D341Med (cell line): ENCODE measurements at regions not wholly inside any gene's neighbourhood (a gene's known extent, or its start where the extent isn't known, plus 50 kb on each side); places are given as distances from the start of the nearest gene placed in this dataset.
A peak's percentile ranks its signal among the peaks of the same experiment; 100 is the strongest.
"Not testable (repeated sequence)": the region's sequence is repeated elsewhere in the genome, so short reads cannot be mapped to it uniquely, and the experiment has no call there.

ENCODE experiments used
- DNase-seq: peaks from one replicate; pipeline ENCODE4 v3.0.0; 2012; ENCODE audit warnings: low spot score

GRCh38 chr17:70375406-70375805, 206.1 kb downstream of the KCNJ2 start:
- DNase-seq: no peak

DNA sequence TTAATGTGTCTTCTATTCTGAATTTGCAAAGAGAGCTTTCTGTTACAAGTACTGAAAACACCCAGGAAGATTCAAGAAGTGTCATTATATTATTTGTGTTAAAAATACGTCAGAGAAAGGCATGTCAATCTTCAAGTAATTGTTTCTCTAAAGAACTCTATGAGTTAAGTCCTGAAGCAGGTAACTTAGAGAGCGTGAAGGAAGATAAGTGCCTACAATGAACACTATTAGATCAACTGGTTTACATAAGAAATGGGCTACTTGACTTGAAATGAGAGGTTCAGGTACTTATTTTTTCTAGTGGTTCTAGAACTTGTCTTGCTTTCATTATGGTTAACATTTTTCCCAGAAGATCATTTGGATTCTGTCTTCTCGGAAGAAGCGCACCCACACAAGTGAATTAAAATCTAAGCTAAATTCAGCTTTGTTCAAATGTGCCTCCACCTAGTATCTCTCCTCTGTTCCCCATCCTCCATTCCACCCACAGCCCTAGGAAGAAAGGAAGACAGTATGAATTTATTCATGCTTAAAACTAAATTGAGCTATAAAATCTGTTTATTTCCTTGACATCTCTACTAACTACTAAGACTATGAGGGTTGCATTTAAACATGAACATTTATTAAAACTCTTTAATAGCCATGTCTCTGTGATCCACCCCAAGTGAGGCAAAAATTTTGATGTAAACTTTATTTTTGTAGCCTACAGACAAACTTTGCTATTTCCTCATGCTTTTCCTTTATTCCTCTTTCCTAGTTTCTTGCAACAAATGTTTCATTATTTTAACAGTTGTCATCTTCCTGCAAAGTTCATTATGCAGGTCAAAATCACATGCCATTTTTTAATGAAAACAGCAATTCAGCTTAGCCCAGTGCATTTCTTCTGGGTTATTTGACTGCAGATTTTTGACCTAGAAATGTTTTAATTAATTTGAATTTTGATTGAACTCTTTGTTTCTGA, 206.8 kb downstream of the KCNJ2 start:
- no peak for DNase-seq

DNA sequence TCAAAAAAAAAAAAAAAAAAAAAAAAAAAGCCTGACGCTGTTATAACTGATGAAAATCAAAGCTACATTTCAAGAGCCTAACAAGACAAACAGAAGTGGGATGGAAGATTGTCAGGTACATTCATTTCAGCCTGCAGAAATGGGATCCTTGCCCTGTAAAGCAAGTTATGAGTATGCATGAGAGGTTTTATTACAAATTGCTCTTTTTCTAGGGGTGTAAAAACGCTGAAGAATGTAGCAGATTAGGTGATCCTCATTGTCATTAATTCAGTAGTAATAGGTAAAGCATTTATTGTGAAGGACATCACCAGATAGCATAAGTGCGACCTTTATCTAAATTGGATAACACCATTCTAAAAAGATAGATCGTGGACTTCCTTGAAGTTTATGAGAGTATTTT, 208.3 kb downstream of the KCNJ2 start:
- no peak for DNase-seq

DNA sequence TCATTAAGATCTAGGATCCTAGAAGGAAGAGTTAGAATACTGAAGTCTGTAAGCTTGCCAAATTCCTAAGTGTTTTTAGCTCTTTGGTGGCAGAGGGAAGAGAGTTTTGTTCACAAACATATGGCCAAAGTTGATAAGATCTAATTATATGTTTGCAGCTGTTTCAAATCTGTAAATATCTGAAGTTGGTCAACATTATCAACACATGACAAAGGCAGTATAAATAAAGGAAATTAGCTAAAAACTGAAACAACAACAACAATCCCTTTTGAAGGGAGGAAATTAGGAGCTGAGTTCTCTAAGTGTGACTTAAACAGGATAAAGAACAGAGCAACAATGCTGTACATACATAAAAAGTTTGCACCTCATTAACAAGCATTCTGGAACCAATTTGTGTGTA, 208.7 kb downstream of the KCNJ2 start:
- DNase-seq: no peak

GRCh38 chr17:70379945-70380344, 210.6 kb downstream of the KCNJ2 start:
- DNase-seq: no peak

DNA sequence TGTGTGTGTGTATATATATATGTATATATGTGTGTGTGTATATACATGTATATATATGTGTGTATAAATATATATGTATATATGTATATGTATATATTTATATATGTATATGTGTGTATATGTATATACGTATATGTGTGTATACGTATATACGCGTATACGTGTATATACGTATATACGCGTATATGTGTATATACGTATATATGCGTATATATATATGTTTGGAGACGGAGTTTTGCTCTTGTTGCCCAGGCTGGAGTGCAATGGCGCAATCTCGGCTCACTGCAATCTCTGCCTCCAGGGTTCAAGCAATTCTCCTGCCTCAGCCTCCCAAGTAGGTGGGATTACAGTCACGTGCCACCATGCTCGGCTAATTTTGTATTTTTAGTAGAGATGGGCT, 212.6 kb downstream of the KCNJ2 start:
- DNase-seq: not testable (repeated sequence)

- no peak for DNase-seq
Observed at GRCh38 chr17:70388326-70388725, 219.0 kb downstream of the KCNJ2 start.

DNA sequence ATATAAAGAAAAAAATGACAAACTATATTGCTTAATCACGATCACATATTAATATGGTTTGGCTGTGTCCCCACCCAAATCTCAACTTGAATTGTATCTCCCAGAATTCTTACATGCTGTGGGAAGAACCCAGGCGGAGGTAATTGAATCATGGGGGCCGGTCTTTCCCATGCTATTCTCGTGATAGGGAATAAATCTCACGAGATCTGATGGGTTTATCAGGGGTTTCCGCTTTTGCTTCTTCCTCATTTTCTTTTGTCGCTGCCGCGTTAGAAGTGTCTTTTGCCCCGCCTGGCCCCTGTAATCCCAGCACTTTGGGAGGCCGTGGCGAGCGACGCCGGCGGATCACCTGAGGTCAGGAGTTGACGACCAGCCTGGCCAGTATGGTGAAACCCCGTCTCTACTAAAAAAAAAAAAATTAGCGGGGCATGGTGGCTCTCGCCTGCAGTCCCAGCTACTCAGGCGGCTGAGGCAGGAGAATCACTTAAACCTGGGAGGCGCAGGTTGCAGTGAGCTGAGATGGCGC, 220.0 kb downstream of the KCNJ2 start:
- DNase-seq: not testable (repeated sequence)

DNA sequence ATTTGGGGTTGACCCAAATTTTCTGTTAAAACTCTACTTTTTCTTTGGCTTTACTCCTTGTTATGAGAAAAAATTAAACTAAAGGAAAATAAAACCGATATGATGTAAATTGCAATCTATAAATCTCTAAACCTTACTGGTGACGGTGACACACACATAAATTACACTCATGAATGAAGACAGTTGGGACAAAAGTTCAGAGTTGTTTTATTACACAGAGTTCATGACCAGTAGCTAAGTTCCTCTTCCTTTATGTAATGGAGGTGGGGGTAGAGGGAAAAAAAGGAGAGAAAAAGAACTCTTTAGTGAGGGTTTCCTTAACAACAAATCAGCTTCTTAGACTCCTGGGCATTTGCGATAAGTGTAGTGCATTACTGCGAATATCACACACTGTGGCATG, 220.7 kb downstream of the KCNJ2 start:
- no peak for DNase-seq

- DNase-seq: peak; percentile 53
Observed at GRCh38 chr17:70394473-70395232, 225.3 kb downstream of the KCNJ2 start.

DNA sequence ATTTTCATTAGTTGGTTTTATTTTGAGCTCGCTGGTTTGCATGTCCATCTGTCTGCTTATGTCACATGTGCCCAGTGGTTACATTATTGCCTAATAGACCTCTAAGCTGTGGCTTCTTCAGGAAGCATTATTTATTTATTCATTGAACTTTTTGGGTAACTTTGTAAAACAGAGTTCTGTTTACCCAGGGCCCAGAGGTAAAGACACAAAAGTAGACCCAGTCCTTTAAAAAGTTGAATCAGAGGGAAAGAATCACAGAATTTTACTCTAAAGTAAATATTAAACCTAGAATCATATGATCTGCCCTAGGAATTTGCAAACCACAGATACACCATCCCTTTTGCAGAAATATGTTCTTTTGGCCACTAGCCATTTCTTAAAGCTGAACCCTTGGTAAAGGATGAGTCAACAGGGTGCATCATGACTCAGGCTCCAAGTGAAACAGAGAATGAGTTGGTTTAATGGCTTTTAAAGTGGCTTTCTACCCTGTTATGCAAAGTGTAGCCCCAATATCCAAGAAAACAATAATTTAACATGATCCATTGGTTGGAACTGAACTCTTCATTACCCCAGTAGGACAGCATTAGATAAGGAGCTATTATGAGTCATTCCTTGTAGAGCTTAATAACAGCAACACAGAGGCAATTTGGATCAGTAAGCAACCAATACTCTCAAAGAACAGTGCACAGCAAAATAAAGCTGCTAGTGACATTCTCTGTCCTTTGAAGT, 236.3 kb downstream of the KCNJ2 start:
- no peak for DNase-seq

- no peak for DNase-seq
Observed at GRCh38 chr17:70407506-70407905, 238.2 kb downstream of the KCNJ2 start.

- DNase-seq: no peak
Observed at GRCh38 chr17:70408768-70409167, 239.4 kb downstream of the KCNJ2 start.

DNA sequence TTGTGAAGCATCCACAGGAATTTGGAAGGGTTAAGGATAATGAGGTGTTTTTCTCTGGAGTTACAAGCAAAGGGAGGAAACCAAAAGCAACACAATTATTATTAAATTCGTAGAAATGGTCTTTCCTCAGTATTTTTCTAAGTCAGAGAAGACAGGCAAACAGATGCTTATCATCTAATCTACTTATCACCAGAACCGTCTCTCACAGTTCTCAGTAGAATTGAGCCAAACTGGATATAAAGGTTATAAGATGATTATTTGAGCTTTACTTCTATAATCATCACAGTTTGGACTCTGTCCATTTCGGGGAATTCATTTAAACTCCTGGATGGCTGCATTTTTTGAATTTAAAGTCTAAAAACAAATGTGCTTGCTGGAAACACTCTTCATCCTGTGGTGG, 245.0 kb downstream of the KCNJ2 start:
- peak; percentile 40 for DNase-seq

GRCh38 chr17:70420861-70421445, 251.6 kb downstream of the KCNJ2 start:
- DNase-seq: no peak

GRCh38 chr17:70422862-70423261, 253.5 kb downstream of the KCNJ2 start:
- DNase-seq: no peak

GRCh38 chr17:70423562-70423961, 254.2 kb downstream of the KCNJ2 start:
- DNase-seq: no peak

- no peak for DNase-seq
Observed at GRCh38 chr17:70426752-70427151, 257.4 kb downstream of the KCNJ2 start.

GRCh38 chr17:70434536-70435490, 265.5 kb downstream of the KCNJ2 start:
- no peak for DNase-seq

- no peak for DNase-seq
Observed at GRCh38 chr17:70437656-70438055, 268.3 kb downstream of the KCNJ2 start.

DNA sequence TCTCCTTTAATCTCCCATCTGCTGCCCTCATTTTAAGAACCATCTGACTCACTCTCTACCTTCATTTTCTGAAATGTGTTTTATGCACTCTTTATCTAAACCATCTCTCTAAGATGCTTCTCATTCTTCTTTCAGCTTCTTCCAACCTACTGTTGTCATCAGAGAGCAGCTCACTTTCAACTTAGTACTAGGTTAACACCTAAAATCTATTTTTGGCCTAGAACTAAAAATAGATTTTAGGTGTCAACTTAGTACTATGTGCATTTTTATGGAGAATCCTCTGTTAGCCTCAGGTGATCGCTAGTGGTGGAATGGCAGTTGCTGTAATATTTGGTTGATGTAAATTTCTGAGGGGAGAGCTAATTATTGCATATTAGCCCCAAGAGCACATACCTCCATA, 277.1 kb downstream of the KCNJ2 start:
- no peak for DNase-seq
